GM18517 (cell line): ENCODE measurements at regions not wholly inside any gene's neighbourhood (a gene's known extent, or its start where the extent isn't known, plus 50 kb on each side); places are given as distances from the start of the nearest gene placed in this dataset.
"Not testable (repeated sequence)": the region's sequence is repeated elsewhere in the genome, so short reads cannot be mapped to it uniquely, and the experiment has no call there.

ENCODE experiments used
- ATAC-seq: cut with Tn5 transposase; IDR thresholded peaks from one replicate; pipeline ENCODE4 v1.9.1; 2021; ENCODE audit warnings: mild to moderate bottlenecking, moderate library complexity; ENCODE audit not compliant: unreplicated experiment

GRCh38 chr12:80045594-80045993 lies 53.7 kb upstream of the OTOGL start:
- no peak for ATAC-seq

- no peak for ATAC-seq
Measured at GRCh38 chr12:80044694-80045046, 54.7 kb upstream of the OTOGL start.

GRCh38 chr12:80041692-80042091 lies 57.6 kb upstream of the OTOGL start:
- no peak for ATAC-seq

- ATAC-seq, result no peak
Measured at GRCh38 chr12:80041071-80041470, 58.3 kb upstream of the OTOGL start.

- ATAC-seq, result no peak
Measured at GRCh38 chr12:80040075-80040738, 59.1 kb upstream of the OTOGL start.

- ATAC-seq, result no peak
Measured at GRCh38 chr12:80038062-80038560, 61.2 kb upstream of the OTOGL start.

GRCh38 chr12:80033448-80033847 lies 65.9 kb upstream of the OTOGL start:
- no peak for ATAC-seq

- ATAC-seq, result no peak
Measured at GRCh38 chr12:80032946-80033345, 66.4 kb upstream of the OTOGL start.

- no peak for ATAC-seq
Measured at GRCh38 chr12:80031229-80031628, 68.1 kb upstream of the OTOGL start.

GRCh38 chr12:80025638-80026037 lies 73.7 kb upstream of the OTOGL start:
- ATAC-seq, result no peak

GRCh38 chr12:80019691-80020090 lies 79.6 kb upstream of the OTOGL start:
- no peak for ATAC-seq

GRCh38 chr12:80018119-80018518 lies 81.2 kb upstream of the OTOGL start:
- no peak for ATAC-seq

- no peak for ATAC-seq
Measured at GRCh38 chr12:80017261-80017870, 82.0 kb upstream of the OTOGL start.

GRCh38 chr12:80016684-80017083 lies 81.8 kb upstream of the PPP1R12A start:
- ATAC-seq, result no peak

- ATAC-seq, result no peak
Measured at GRCh38 chr12:80015660-80016059, 80.8 kb upstream of the PPP1R12A start.

- not testable (repeated sequence) for ATAC-seq
Measured at GRCh38 chr12:80003744-80004143, 68.8 kb upstream of the PPP1R12A start.

- ATAC-seq, result no peak
Measured at GRCh38 chr12:80001562-80001961, 66.7 kb upstream of the PPP1R12A start.

GRCh38 chr12:80000831-80001230 lies 65.9 kb upstream of the PPP1R12A start:
- no peak for ATAC-seq

- ATAC-seq, result no peak
Measured at GRCh38 chr12:79998554-79998953, 63.7 kb upstream of the PPP1R12A start.

GRCh38 chr12:79997096-79997791 lies 62.3 kb upstream of the PPP1R12A start:
- peak; percentile 100 for ATAC-seq

- ATAC-seq, result not testable (repeated sequence)
Measured at GRCh38 chr12:79995385-79996084, 60.6 kb upstream of the PPP1R12A start.
